ENCODE measurements at regions not wholly inside any gene's neighbourhood (a gene's known extent, or its start where the extent isn't known, plus 50 kb on each side); places are given as distances from the start of the nearest gene placed in this dataset.

DNA sequence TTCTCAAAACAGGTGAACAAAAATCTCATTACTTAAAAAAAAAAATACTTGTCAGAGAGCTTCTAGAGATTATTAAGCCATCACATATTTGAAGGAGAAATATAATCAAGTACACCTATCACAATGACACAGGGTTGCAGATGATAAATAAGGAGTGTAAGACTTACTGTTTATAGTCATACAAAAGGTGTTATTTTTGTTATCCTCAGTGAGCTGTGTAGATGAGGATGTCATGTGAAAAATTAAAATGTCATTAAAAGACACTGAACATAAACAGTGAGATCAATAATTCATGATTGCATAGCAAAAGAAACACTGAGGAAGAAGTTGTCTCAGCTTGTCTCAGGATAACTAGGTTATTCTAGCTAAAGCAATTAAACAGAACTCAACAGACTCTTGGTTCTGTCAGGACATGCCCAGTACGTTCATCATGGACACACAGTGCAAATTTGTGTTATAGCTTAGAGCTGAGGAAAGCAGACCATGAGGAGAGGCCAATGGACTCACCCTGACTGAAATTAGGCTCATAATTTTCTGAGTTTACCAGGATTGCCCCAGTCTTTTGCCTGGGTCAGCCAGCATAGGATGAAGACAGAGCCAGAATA, 1162.6 kb upstream of the C9orf72 start:
- DNase-seq (no peak), ATAC-seq (no peak)
- Histone ChIP-seq H3K36me3 (no peaks in the 10 kb centered on the region), H3K27ac (no peak overlapping the region), H3K4me3 (no peak overlapping the region), H3K9me3 (no peaks in the 10 kb centered on the region), H3K27me3 (ENCODE audit: low read depth) (no peaks in the 10 kb centered on the region), H3K4me1 (no peaks in the 10 kb centered on the region)
- TF ChIP-seq, protein P1, sequence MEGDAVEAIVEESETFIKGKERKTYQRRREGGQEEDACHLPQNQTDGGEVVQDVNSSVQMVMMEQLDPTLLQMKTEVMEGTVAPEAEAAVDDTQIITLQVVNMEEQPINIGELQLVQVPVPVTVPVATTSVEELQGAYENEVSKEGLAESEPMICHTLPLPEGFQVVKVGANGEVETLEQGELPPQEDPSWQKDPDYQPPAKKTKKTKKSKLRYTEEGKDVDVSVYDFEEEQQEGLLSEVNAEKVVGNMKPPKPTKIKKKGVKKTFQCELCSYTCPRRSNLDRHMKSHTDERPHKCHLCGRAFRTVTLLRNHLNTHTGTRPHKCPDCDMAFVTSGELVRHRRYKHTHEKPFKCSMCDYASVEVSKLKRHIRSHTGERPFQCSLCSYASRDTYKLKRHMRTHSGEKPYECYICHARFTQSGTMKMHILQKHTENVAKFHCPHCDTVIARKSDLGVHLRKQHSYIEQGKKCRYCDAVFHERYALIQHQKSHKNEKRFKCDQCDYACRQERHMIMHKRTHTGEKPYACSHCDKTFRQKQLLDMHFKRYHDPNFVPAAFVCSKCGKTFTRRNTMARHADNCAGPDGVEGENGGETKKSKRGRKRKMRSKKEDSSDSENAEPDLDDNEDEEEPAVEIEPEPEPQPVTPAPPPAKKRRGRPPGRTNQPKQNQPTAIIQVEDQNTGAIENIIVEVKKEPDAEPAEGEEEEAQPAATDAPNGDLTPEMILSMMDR (IDR thresholded peaks at IDR 0.05) = no peak
- intact Hi-C loops (cut with DNase I) = no loop called here

DNA sequence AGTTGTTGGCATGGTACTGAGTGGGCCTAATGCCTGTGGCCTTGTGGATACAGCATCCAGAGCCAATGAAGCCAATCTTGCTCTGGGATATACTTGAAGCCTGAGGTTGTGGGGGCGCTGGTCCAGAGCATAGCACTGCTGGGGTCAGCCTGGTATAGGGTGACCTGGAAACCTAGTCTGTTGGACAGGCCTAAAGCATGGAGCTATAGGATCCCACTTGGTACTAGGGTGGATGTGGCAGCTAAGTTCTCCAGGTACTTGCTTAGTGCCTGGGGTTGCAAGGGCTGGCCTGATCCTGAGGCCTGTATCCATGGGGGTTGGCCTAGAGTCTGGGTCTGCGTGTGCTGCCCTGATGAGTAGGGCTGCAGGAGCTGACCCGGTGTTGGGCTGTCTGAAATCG, 1168.2 kb upstream of the C9orf72 start:
- intact Hi-C loops (cut with DNase I) = no loop called here
- Histone ChIP-seq H3K9me3 (peaks cover 12% of the 10 kb centered on the region), H3K4me3 (no peak overlapping the region), H3K36me3 (no peaks in the 10 kb centered on the region), H3K4me1 (no peaks in the 10 kb centered on the region), H3K27me3 (ENCODE audit: low read depth) (no peaks in the 10 kb centered on the region), H3K27ac (no peak overlapping the region)
- no peak for DNase-seq
- peak in 1 of 2 donors; percentile 53 for ATAC-seq
- TF ChIP-seq, protein P1 (IDR thresholded peaks at IDR 0.05) = no peak

DNA sequence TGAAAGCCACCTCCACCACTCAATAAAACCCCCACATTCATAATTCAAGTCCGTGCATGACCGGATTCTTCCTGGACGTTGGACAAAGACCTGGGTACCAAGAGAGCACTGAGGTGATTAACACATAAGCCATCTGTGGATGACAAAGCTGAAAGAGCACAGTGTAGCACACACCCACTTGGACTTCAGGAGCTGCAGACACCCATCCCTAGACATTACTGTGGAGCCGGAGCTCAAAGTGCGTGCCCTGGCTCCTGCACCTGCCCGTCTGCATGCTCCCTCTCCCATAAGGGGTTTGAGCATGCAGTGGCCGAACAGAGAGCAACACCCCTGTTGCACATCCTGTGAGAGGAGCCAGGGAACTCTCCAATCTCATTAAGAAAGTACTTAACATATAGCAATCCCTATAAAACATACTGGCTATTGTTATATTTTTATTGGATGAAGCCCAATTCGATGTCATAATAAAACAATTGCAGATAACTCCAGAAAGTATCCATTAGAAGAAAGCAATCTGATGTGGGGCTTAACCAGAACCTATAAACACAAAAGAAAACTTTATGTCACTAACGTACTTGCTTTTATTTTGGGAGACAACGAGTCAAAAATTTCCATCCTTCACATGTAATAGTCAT, 1174.2 kb upstream of the C9orf72 start:
- Histone ChIP-seq H3K36me3 (no peaks in the 10 kb centered on the region), H3K27me3 (ENCODE audit: low read depth) (no peaks in the 10 kb centered on the region), H3K4me1 (no peaks in the 10 kb centered on the region), H3K4me3 (no peak overlapping the region), H3K9me3 (peaks cover 12% of the 10 kb centered on the region), H3K27ac (no peak overlapping the region)
- DNase-seq (no peak), ATAC-seq (no peak)
- TF ChIP-seq, protein P1 (IDR thresholded peaks at IDR 0.05) = no peak
- intact Hi-C loops (cut with DNase I) = no loop called here

DNA sequence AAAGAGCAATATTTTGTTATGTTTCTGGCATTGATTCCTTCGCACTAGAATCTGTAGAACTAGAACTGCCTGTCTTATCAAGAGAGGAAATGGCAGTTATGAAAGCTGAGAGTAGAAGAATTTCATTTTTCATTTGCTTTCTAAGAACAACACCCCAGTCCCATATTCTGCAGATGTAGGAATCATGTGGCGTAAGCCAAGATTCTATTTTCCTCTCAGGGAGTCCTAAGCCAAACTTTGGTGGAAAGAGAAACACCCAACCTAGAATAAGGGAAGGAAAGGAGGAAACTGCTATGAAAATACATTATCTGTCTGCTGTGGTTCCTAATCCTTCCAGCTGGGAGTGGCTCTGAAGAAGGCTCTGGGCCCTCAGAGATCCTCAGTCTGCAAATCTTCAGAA, 1176.9 kb upstream of the C9orf72 start:
- Histone ChIP-seq H3K36me3 (no peaks in the 10 kb centered on the region), H3K27me3 (ENCODE audit: low read depth) (no peaks in the 10 kb centered on the region), H3K9me3 (peaks cover 1% of the 10 kb centered on the region), H3K4me1 (no peaks in the 10 kb centered on the region), H3K4me3 (no peak overlapping the region), H3K27ac (no peak overlapping the region)
- ATAC-seq (no peak), DNase-seq (no peak)
- intact Hi-C loops (cut with DNase I) = no loop called here
- TF ChIP-seq, protein P1 (IDR thresholded peaks at IDR 0.05) = no peak

DNA sequence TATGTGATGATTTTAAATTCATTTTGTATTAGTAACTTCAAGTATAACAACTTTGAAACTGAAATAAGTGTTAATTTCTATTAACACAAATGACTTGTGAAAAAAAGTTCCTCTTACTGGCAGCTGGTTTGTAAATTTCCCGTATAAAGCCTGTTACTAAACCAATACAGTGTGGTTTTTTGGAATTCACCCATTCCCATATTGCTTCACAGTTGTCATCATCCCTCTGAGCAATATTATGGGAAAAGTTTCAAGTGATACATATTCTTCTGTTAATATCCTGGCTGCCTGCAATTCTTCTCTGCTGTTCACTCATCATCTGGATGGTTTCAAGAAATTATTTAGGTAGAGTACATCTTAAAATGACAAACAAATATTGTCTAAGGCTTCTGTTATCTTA, 1185.1 kb upstream of the C9orf72 start:
- no peak for DNase-seq
- TF ChIP-seq, protein P1 (IDR thresholded peaks at IDR 0.05) = no peak
- H3K27me3 ChIP-seq (ENCODE audit: low read depth) = no peaks in the 10 kb centered on the region
- H3K4me3 ChIP-seq = no peak overlapping the region
- intact Hi-C loops (cut with DNase I) = no loop called here
- no peak overlapping the region for H3K27ac ChIP-seq
- H3K9me3 ChIP-seq = no peaks in the 10 kb centered on the region
- ATAC-seq = no peak
- no peaks in the 10 kb centered on the region for H3K36me3 ChIP-seq
- no peaks in the 10 kb centered on the region for H3K4me1 ChIP-seq
